NCI-H345 (cell line): ENCODE measurements at regions not wholly inside any gene's neighbourhood (a gene's known extent, or its start where the extent isn't known, plus 50 kb on each side); places are given as distances from the start of the nearest gene placed in this dataset.
"Not testable (repeated sequence)": the region's sequence is repeated elsewhere in the genome, so short reads cannot be mapped to it uniquely, and the experiment has no call there.

ENCODE experiments used
- DNase-seq: peaks from one replicate; lab custom pipeline; 2025; lab: John Stamatoyannopoulos, UW

GRCh38 chr2:88396209-88396608 lies 56.3 kb downstream of the FOXI3 start:
- DNase-seq = no peak

- no peak for DNase-seq
Observed at GRCh38 chr2:88377641-88377991, 74.9 kb downstream of the FOXI3 start.

GRCh38 chr2:88372042-88372441 lies 80.5 kb downstream of the FOXI3 start:
- no peak for DNase-seq

GRCh38 chr2:88365408-88365807 lies 87.1 kb downstream of the FOXI3 start:
- DNase-seq = not testable (repeated sequence)

GRCh38 chr2:88355486-88355885 lies 97.0 kb downstream of the FOXI3 start:
- DNase-seq = peak; percentile 32

- no peak for DNase-seq
Observed at GRCh38 chr2:88351249-88351601, 101.3 kb downstream of the FOXI3 start.

GRCh38 chr2:88350331-88351248 lies 101.9 kb downstream of the FOXI3 start:
- DNase-seq = peak; percentile 79

- DNase-seq = no peak
Observed at GRCh38 chr2:88345842-88346241, 106.7 kb downstream of the FOXI3 start.

- no peak for DNase-seq
Observed at GRCh38 chr2:88342749-88343148, 109.7 kb downstream of the FOXI3 start.

GRCh38 chr2:88334418-88334817 lies 118.1 kb downstream of the FOXI3 start:
- no peak for DNase-seq

GRCh38 chr2:88331239-88331638 lies 121.3 kb downstream of the FOXI3 start:
- DNase-seq = no peak

GRCh38 chr2:88329815-88330603 lies 122.5 kb downstream of the FOXI3 start:
- DNase-seq = peak; percentile 87

- no peak for DNase-seq
Observed at GRCh38 chr2:88321449-88322248, 130.8 kb downstream of the FOXI3 start.

GRCh38 chr2:88320076-88320773 lies 132.3 kb downstream of the FOXI3 start:
- DNase-seq = no peak

- no peak for DNase-seq
Observed at GRCh38 chr2:88318956-88319330, 133.6 kb downstream of the FOXI3 start.

GRCh38 chr2:88318071-88318955 lies 134.2 kb downstream of the FOXI3 start:
- DNase-seq = no peak

GRCh38 chr2:88310787-88311186 lies 140.6 kb downstream of the THNSL2 start:
- no peak for DNase-seq

- no peak for DNase-seq
Observed at GRCh38 chr2:88307817-88308216, 137.7 kb downstream of the THNSL2 start.

GRCh38 chr2:88303865-88304264 lies 133.7 kb downstream of the THNSL2 start:
- DNase-seq = no peak

GRCh38 chr2:88296247-88296646 lies 126.1 kb downstream of the THNSL2 start:
- no peak for DNase-seq
